ENCODE measurements at regions not wholly inside any gene's neighbourhood (a gene's known extent, or its start where the extent isn't known, plus 50 kb on each side); places are given as distances from the start of the nearest gene placed in this dataset.

DNA sequence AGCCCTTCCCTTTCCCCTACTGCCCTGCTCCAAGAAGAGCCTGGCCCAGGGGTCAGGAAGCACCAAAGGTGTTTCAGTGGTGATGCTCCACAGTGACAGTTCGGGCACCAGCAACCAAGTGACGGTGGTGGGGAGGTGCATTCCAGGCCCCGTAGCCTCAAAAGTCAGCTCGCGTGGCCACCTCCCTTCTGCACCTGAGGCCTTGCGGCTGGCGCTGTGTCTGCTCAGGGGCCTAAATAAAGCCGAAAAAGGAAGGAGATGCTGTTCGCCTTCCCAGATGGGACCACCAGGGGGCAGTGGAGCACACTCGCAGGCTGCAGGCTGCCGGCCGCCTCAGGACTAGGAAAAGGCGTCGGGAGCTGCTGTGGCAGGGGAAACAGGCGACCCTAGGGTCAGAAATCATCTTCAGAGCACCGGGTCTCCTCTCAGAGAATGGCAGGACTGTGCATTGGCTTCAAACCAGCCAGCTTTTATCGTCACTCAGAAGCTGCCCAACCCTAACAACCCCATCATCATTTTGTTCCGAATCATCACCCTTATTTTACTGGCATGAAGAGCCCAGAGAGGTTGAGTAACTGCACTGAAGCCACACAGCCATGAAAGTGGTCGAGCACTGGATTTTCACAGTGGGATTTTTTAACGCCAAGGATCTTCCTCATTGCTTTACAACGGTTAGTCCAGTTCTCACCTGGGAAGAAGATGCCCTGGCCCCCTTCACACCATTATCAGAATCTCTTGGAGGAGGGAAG lies 213.0 kb upstream of the CELF4 start:
- TF ChIP-seq, protein P1, sequence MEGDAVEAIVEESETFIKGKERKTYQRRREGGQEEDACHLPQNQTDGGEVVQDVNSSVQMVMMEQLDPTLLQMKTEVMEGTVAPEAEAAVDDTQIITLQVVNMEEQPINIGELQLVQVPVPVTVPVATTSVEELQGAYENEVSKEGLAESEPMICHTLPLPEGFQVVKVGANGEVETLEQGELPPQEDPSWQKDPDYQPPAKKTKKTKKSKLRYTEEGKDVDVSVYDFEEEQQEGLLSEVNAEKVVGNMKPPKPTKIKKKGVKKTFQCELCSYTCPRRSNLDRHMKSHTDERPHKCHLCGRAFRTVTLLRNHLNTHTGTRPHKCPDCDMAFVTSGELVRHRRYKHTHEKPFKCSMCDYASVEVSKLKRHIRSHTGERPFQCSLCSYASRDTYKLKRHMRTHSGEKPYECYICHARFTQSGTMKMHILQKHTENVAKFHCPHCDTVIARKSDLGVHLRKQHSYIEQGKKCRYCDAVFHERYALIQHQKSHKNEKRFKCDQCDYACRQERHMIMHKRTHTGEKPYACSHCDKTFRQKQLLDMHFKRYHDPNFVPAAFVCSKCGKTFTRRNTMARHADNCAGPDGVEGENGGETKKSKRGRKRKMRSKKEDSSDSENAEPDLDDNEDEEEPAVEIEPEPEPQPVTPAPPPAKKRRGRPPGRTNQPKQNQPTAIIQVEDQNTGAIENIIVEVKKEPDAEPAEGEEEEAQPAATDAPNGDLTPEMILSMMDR (IDR thresholded peaks at IDR 0.05; ENCODE audit: insufficient read depth, low read length, poor library complexity, severe bottlenecking), result peak; percentile 94
- no peak for TF ChIP-seq EZH2phosphoT487 (conservative IDR thresholded peaks at IDR 0.05; ENCODE audit: low read length)

Measured in SU-DHL-6 (cell line).